Neural cell (in vitro differentiated cells): ENCODE measurements at regions not wholly inside any gene's neighbourhood (a gene's known extent, or its start where the extent isn't known, plus 50 kb on each side); places are given as distances from the start of the nearest gene placed in this dataset.

Experiments used
- CTCF ChIP-seq: fragments of 450-650 bp; IDR thresholded peaks from 2 replicates; pipeline ENCODE4 v1.5.1; 2014; ENCODE audit warnings: antibody characterized with exemption, mild to moderate bottlenecking, moderate library complexity; ENCODE audit not compliant: poor library complexity, severe bottlenecking
- EP300 ChIP-seq: fragments of 450-650 bp; conservative IDR thresholded peaks from 2 replicates; pipeline ENCODE4 v1.6.1; 2014; ENCODE audit warnings: antibody characterized with exemption, mild to moderate bottlenecking, moderate library complexity; ENCODE audit not compliant: poor library complexity, severe bottlenecking
- EZH2 ChIP-seq: fragments of 200-600, 300-800 bp; shearing (Covaris generic), sonication (generic); IDR thresholded peaks from 2 replicates; pipeline ENCODE4 v1.6.1; 2014; ENCODE audit warnings: antibody characterized with exemption, low read length, borderline replicate concordance, mild to moderate bottlenecking; ENCODE audit not compliant: insufficient read depth, poor library complexity, severe bottlenecking
- MXI1 ChIP-seq: fragments of 450-650 bp; conservative IDR thresholded peaks from 2 replicates; pipeline ENCODE4 v1.6.1; 2014; ENCODE audit warnings: antibody characterized with exemption, mild to moderate bottlenecking; ENCODE audit not compliant: poor library complexity, severe bottlenecking
- POLR2AphosphoS5 ChIP-seq: IDR thresholded peaks from 2 replicates; pipeline ENCODE4 v1.6.1; 2012
- RAD21 ChIP-seq: fragments of 450-650 bp; conservative IDR thresholded peaks from 2 replicates; pipeline ENCODE4 v1.6.1; 2014; ENCODE audit warnings: antibody characterized with exemption, mild to moderate bottlenecking, moderate library complexity
- REST ChIP-seq: IDR thresholded peaks from 2 replicates; pipeline ENCODE4 v1.6.1; 2012; ENCODE audit warnings: borderline replicate concordance
- TAF1 ChIP-seq: IDR thresholded peaks from 2 replicates; pipeline ENCODE4 v1.6.1; 2012; ENCODE audit warnings: low read depth

GRCh38 chr17:71104225-71104624 is 934.9 kb downstream of the KCNJ2 start:
- TF ChIP-seq RAD21 (no peak), EZH2 (no peak), POLR2AphosphoS5 (no peak), EP300 (no peak), TAF1 (no peak), CTCF (no peak), REST (no peak), MXI1 (no peak)
